SK-N-SH treated with all-trans-retinoic acid at 6 μM for 48 hours (cell line): ENCODE measurements at regions not wholly inside any gene's neighbourhood (a gene's known extent, or its start where the extent isn't known, plus 50 kb on each side); places are given as distances from the start of the nearest gene placed in this dataset.

Experiments
- ATAC-seq: fragments of 200-7000 bp; cut with Tn5 transposase; 3 replicates; pipeline ENCODE4 v1.9.1; 2020; ENCODE audit warnings: mild to moderate bottlenecking, moderate library complexity
- ARNTL ChIP-seq: fragments of 450-650 bp; formaldehyde crosslinking; IDR thresholded peaks from 2 replicates; pipeline ENCODE4 v1.5.0; 2020; ENCODE audit warnings: low read depth, mild to moderate bottlenecking, moderate library complexity, borderline replicate concordance
- BACH2 ChIP-seq: fragments of 250-450 bp; sonication (Bioruptor Pico); IDR thresholded peaks from 2 replicates; pipeline ENCODE4 v1.9.0; 2021; ENCODE audit warnings: mild to moderate bottlenecking, borderline replicate concordance
- CREB5 ChIP-seq: fragments of 250-450 bp; sonication (Bioruptor Pico); IDR thresholded peaks from 2 replicates; pipeline ENCODE4 v1.5.1; 2020; ENCODE audit warnings: low read depth, mild to moderate bottlenecking, moderate library complexity
- CSDC2 ChIP-seq: fragments of 250-450 bp; sonication (Bioruptor Pico); IDR thresholded peaks from 2 replicates; pipeline ENCODE4 v1.5.0; 2020; ENCODE audit warnings: mild to moderate bottlenecking, moderate library complexity
- CSRNP3 ChIP-seq: fragments of 250-450 bp; sonication (Bioruptor Pico); IDR thresholded peaks from 2 replicates; pipeline ENCODE4 v1.5.1; 2021; ENCODE audit warnings: mild to moderate bottlenecking, moderate library complexity
- ESRRG ChIP-seq: fragments of 250-450 bp; sonication (Bioruptor Pico); IDR thresholded peaks from 2 replicates; pipeline ENCODE4 v1.6.1; 2021; ENCODE audit warnings: mild to moderate bottlenecking
- GLIS3 ChIP-seq: fragments of 250-450 bp; sonication (Bioruptor Pico); IDR thresholded peaks from 2 replicates; pipeline ENCODE4 v1.5.0; 2020; ENCODE audit warnings: mild to moderate bottlenecking, moderate library complexity
- ISL1 ChIP-seq: fragments of 250-450 bp; sonication (Bioruptor Pico); IDR thresholded peaks from 2 replicates; pipeline ENCODE4 v2.1.2; 2022; ENCODE audit warnings: mild to moderate bottlenecking, moderate library complexity
- OSR1 ChIP-seq: fragments of 250-450 bp; sonication (Bioruptor Pico); IDR thresholded peaks from 2 replicates; pipeline ENCODE4 v1.8.0; 2022; ENCODE audit warnings: moderate library complexity, mild to moderate bottlenecking, inconsistent platforms
- POU6F1 ChIP-seq: fragments of 250-450 bp; sonication (Bioruptor Pico); IDR thresholded peaks from 2 replicates; pipeline ENCODE4 v1.8.0; 2021; ENCODE audit warnings: low read depth, mild to moderate bottlenecking, moderate library complexity, borderline replicate concordance
- PPARA ChIP-seq: fragments of 250-450 bp; sonication (Bioruptor Pico); IDR thresholded peaks from 2 replicates; pipeline ENCODE4 v1.5.0; 2020; ENCODE audit warnings: mild to moderate bottlenecking, borderline replicate concordance
- RARB ChIP-seq: fragments of 250-450 bp; sonication (Bioruptor Pico); IDR thresholded peaks from 2 replicates; pipeline ENCODE4 v1.8.0; 2021; ENCODE audit warnings: mild to moderate bottlenecking, moderate library complexity
- SNAI2 ChIP-seq: fragments of 250-450 bp; sonication (Bioruptor Pico); IDR thresholded peaks from 2 replicates; pipeline ENCODE4 v1.5.0; 2020; ENCODE audit warnings: mild to moderate bottlenecking, moderate library complexity
- TCF4 ChIP-seq: fragments of 250-450 bp; sonication (Bioruptor Pico); IDR thresholded peaks from 2 replicates; pipeline ENCODE4 v1.8.0; 2021; ENCODE audit warnings: mild to moderate bottlenecking, moderate library complexity, borderline replicate concordance
- TOX ChIP-seq: fragments of 250-450 bp; sonication (Bioruptor Pico); IDR thresholded peaks from 2 replicates; pipeline ENCODE4 v1.8.0; 2021; ENCODE audit warnings: mild to moderate bottlenecking, moderate library complexity, borderline replicate concordance
- TSHZ2 ChIP-seq: fragments of 250-450 bp; sonication (Bioruptor Pico); IDR thresholded peaks from 2 replicates; pipeline ENCODE4 v1.5.0; 2020; ENCODE audit warnings: mild to moderate bottlenecking, moderate library complexity
- ZC3H10 ChIP-seq: fragments of 250-450 bp; sonication (Bioruptor Pico); IDR thresholded peaks from 2 replicates; pipeline ENCODE4 v1.5.1; 2021; ENCODE audit warnings: mild to moderate bottlenecking, moderate library complexity
- ZFP3 ChIP-seq: fragments of 250-450 bp; sonication (Bioruptor Pico); IDR thresholded peaks from 2 replicates; pipeline ENCODE4 v1.5.0; 2020; ENCODE audit warnings: mild to moderate bottlenecking, moderate library complexity
- ZFP30 ChIP-seq: fragments of 450-650 bp; formaldehyde crosslinking; IDR thresholded peaks from 2 replicates; pipeline ENCODE4 v1.5.0; 2022; ENCODE audit warnings: mild to moderate bottlenecking, moderate library complexity
- ZNF70 ChIP-seq: fragments of 450-650 bp; formaldehyde crosslinking; IDR thresholded peaks from 2 replicates; pipeline ENCODE4 v1.5.0; 2020; ENCODE audit warnings: mild to moderate bottlenecking, moderate library complexity
- ZNF8 ChIP-seq: fragments of 450-650 bp; formaldehyde crosslinking; IDR thresholded peaks from 2 replicates; pipeline ENCODE4 v1.5.0; 2020; ENCODE audit warnings: mild to moderate bottlenecking, moderate library complexity

GRCh38 chr4:30525662-30526315, 194.4 kb upstream of the PCDH7 start (continued):
- no peak for TF ChIP-seq TSHZ2 (CRISPR knock-in tag)
- TF ChIP-seq ZFP30 (CRISPR knock-in tag), result no peak
- TF ChIP-seq ZFP3 (CRISPR knock-in tag), result no peak
- TF ChIP-seq ESRRG (CRISPR knock-in tag), result no peak
- TF ChIP-seq TCF4, result no peak
- TF ChIP-seq OSR1 (CRISPR knock-in tag), result no peak

- ATAC-seq, result no peak
- TF ChIP-seq ZNF8 (CRISPR knock-in tag), result no peak
- TF ChIP-seq CREB5 (CRISPR knock-in tag), result no peak
- TF ChIP-seq RARB (CRISPR knock-in tag), result no peak
- no peak for TF ChIP-seq ISL1 (CRISPR knock-in tag)
- TF ChIP-seq CSRNP3 (CRISPR knock-in tag), result no peak
- TF ChIP-seq BACH2 (CRISPR knock-in tag), result no peak
- no peak for TF ChIP-seq TOX (CRISPR knock-in tag)
Measured at GRCh38 chr4:30535255-30535654, 184.9 kb upstream of the PCDH7 start.

- no peak for ATAC-seq
- TF ChIP-seq ZC3H10 (CRISPR knock-in tag), result no peak
- TF ChIP-seq PPARA (CRISPR knock-in tag), result no peak
- no peak for TF ChIP-seq GLIS3
- TF ChIP-seq ARNTL (CRISPR knock-in tag), result no peak
- TF ChIP-seq TOX (CRISPR knock-in tag), result no peak
- no peak for TF ChIP-seq TCF4
- no peak for TF ChIP-seq ESRRG (CRISPR knock-in tag)
- TF ChIP-seq POU6F1 (CRISPR knock-in tag), result no peak
- no peak for TF ChIP-seq ZNF8 (CRISPR knock-in tag)
- TF ChIP-seq ZNF70 (CRISPR knock-in tag), result no peak
- no peak for TF ChIP-seq RARB (CRISPR knock-in tag)
- TF ChIP-seq TSHZ2 (CRISPR knock-in tag), result no peak
- no peak for TF ChIP-seq OSR1 (CRISPR knock-in tag)
- no peak for TF ChIP-seq ZFP3 (CRISPR knock-in tag)
- TF ChIP-seq ISL1 (CRISPR knock-in tag), result no peak
- no peak for TF ChIP-seq SNAI2 (CRISPR knock-in tag)
- no peak for TF ChIP-seq CSDC2 (CRISPR knock-in tag)
Measured at GRCh38 chr4:30536231-30536630, 183.9 kb upstream of the PCDH7 start.
